AG04449 (cell line): ENCODE measurements at regions not wholly inside any gene's neighbourhood (a gene's known extent, or its start where the extent isn't known, plus 50 kb on each side); places are given as distances from the start of the nearest gene placed in this dataset.

Experiments
- CTCF ChIA-PET: fragments of 350-600 bp; formaldehyde crosslinking; extraction: SDS; loops from one replicate; lab custom pipeline; 2021; ENCODE audit warnings: antibody characterized with exemption; lab: Yijun Ruan, JAX
- POLR2A ChIA-PET: fragments of 400-600, 350-600 bp; formaldehyde crosslinking; extraction: SDS; loops from one replicate; lab custom pipeline; 2020; ENCODE audit warnings: antibody characterized with exemption, inconsistent platforms; lab: Yijun Ruan, JAX
- DNase-seq: peaks from one replicate; pipeline ENCODE4 v3.0.0-alpha.2; 2010; ENCODE audit warnings: low read depth, low spot score
- H3K4me3 ChIP-seq: 2 replicates; pipeline ENCODE4 v1.5.1; 2011; ENCODE audit warnings: low read depth, mild to moderate bottlenecking, control low read depth, low read length
- TF ChIP-seq, protein P1 (sequence below): IDR thresholded peaks from one replicate; pipeline ENCODE4 v1.5.1; 2011; ENCODE audit warnings: mild to moderate bottlenecking, moderate library complexity, low read length, control low read depth, inconsistent platforms; ENCODE audit not compliant: insufficient read depth; ENCODE audit errors: missing control alignments

DNA sequence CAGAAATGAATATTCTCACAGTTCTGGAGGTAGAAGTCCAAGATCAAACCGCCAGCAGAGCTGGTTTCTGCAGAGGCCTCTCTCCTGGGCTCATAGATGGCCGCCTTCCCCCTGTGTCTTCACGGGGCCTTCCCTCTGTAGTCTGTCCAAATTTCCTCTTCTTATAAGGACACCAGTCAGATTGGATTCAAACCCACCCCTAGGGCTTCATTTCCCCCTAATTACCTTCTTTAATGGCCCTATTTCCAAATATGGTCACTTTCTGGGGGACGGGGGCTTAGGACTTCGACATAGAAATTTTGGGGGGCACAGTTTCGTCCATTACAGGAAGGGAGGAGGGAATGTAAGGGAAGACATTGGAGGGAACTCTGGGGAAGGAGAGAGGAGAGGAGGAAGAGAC, 132.6 kb downstream of the DDX1 start:
- H3K4me3 ChIP-seq: no peak overlapping the region
- ChIA-PET CTCF (no interaction called here), POLR2A (no interaction called here)
- no peak for DNase-seq
- TF ChIP-seq, protein P1, sequence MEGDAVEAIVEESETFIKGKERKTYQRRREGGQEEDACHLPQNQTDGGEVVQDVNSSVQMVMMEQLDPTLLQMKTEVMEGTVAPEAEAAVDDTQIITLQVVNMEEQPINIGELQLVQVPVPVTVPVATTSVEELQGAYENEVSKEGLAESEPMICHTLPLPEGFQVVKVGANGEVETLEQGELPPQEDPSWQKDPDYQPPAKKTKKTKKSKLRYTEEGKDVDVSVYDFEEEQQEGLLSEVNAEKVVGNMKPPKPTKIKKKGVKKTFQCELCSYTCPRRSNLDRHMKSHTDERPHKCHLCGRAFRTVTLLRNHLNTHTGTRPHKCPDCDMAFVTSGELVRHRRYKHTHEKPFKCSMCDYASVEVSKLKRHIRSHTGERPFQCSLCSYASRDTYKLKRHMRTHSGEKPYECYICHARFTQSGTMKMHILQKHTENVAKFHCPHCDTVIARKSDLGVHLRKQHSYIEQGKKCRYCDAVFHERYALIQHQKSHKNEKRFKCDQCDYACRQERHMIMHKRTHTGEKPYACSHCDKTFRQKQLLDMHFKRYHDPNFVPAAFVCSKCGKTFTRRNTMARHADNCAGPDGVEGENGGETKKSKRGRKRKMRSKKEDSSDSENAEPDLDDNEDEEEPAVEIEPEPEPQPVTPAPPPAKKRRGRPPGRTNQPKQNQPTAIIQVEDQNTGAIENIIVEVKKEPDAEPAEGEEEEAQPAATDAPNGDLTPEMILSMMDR: no peak

DNA sequence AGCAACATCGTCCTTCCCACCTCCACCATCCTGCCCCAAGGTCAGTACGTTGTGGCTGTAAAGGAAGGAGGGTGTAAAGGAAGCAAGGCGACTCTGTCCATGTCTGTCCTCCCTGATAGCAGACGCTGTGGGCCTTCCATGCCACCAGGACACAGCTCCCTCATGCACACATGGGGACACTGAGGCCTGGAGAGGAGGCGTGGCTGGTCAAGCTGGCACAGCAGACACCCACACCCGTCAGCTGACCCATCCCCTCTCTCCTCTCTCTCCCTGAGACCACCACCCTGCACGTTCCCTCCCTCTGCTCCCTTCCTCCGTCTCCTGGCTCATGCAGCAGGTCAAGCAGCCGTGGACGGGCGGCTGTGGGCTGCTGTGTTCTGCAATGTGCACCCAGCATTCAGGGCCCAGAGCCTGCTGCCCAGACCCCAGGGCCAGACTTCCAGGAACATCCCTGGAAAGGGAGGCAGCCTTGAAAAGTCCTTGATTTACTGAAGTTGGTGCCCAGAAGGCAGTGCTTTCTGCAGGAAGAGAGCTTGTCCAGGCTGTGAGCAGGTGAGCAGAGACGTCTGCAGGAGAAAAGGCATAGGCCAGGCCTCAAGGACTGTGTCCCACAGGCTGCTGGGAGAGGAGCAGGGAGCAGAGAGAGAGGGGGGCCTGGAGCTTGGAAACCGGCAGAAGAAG, 133.6 kb downstream of the DDX1 start:
- POLR2A ChIA-PET: no interaction called here

DNA sequence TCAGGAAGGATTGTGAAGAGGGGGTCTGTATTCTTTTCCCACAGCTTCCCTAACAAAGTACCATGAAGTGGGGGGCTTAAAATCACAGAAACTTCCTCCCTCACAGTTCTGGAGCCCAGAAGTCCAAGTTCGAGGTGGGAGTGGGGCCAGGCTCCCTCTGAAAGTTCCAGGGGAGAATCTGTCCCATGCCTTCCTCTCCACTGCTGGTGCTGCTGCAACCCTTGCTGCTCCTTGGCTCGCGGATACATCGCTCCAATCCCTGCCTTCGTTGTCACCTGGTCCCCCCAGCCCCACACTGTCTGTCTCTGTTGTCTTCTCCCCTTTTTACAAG, 134.1 kb downstream of the DDX1 start:
- DNase-seq: no peak
- POLR2A ChIA-PET: no interaction called here
- H3K4me3 ChIP-seq: no peak overlapping the region
- TF ChIP-seq, protein P1: no peak
- CTCF ChIA-PET: no interaction called here

More for the DNA sequence above, 133.6 kb downstream of the DDX1 start:
- TF ChIP-seq, protein P1: no peak
- CTCF ChIA-PET: no interaction called here
- no peak overlapping the region for H3K4me3 ChIP-seq
- DNase-seq: no peak

DNA sequence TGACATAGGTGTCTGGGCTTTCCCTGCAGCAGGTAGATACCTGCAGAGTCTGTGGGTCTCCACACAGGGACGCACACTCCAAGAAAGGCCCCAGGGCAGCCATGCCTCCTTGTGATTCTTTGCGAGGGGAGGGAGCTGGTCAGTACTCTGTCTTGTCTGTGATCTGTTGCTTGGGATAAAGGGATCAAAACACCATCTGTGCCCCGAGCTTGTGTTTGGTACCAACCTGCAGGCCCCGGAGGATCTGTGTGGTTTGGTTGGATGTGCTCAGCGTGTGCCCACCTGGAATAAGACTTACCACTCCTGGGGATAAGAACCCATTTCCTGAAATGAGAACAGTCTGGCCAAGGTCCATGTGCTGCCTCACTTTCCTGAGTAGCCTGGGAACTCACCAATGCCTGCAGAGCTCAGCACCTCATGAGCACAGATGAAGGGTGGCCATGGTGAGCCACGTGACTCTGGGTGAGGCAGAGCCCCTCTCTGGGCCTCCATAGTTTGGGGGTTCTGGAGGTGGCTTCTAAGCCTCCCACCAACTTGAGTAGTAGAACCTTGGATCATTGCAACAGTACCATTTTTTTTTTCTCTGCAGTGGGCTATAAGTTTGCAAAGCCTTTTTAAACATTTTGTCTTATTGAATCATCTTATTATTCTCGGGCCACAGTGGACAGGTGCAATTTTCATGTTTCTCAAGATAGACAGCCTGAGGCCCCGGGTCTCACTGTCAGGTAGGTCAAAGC, 134.8 kb downstream of the DDX1 start:
- CTCF ChIA-PET: no interaction called here
- POLR2A ChIA-PET: no interaction called here

DNA sequence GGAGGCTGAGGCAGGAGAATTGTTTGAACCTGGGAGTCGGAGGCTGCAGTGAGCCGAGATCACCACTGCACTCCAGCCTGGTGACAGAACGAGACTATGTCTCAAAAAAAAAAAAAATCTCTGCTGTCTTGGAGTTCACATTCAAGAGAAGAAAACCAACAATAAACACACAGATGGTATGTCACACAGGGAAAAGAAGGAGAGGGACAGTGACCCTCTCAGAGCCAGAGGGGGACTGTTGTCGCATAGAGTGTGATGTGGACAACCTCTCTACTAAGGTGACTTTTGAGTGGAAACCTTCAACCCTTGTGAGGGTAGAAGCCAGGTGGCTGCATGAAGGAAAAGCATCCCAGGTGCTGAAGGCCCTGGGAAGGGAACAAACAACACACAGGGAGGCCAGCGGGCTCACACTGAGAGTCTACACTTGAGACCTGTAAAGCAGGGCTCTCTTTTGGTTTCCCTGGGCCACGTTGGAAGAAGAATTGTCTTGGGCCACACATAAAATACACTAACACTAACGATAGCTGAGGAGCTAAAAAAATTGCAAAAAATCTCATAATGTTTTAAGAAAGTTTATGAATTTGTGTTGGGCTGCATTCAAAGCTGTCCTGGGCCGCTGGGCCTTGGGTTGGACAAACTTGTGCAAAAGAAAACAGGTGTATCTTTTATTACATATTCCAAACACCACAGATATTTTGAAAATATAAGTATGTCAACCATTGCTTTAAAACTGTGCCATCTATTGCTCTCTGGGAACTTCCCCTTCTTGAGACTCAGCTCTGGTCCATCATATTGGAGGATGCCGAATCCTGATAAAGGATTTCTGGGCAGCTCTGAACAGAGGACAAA, 136.0 kb downstream of the DDX1 start:
- no peak overlapping the region for H3K4me3 ChIP-seq
- ChIA-PET CTCF (no interaction called here), POLR2A (no interaction called here)
- DNase-seq: no peak
- TF ChIP-seq, protein P1: no peak

More for the DNA sequence above, 134.8 kb downstream of the DDX1 start:
- DNase-seq: no peak
- TF ChIP-seq, protein P1: no peak
- H3K4me3 ChIP-seq: no peak overlapping the region

DNA sequence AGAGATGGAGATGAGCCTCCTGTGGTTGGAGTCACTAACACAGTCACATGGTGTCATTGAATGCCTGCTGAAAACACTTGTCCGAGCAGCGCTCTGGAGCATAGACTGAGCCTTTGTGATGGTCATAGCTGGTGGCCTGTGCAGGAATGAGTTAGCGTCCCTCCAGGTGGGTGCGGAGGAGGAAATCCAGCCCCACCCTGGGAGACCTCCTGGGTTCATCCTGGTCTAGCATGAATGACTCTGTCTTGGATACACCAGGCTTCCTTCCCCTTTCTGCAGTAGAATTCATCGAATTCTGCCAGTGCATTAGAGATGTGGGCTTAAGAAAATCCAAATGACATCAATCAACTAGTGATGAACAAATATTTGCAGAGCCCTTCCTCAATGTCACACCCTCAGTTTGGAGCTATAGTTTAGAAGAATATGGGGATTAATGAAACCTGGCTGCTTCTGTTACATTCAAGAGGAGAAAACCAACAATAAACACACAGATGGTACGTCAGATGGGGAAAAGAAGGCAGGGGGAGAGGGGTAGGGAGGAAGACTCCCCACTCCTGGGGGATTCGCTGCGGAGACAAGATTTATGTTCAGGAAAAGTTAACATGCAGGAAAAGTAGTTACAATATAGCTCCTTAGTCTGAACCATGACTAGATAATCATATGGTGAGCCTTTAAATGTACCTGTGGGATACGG, 136.7 kb downstream of the DDX1 start:
- TF ChIP-seq, protein P1: no peak
- H3K4me3 ChIP-seq: no peak overlapping the region
- no peak for DNase-seq
- ChIA-PET CTCF (no interaction called here), POLR2A (no interaction called here)
